IMR-90 (cell line): ENCODE measurements at regions not wholly inside any gene's neighbourhood (a gene's known extent, or its start where the extent isn't known, plus 50 kb on each side); places are given as distances from the start of the nearest gene placed in this dataset.

Source experiments
- ATAC-seq: fragments of 200-7000 bp; cut with Tn5 transposase; 2 replicates; pipeline ENCODE4 v1.9.1; 2020; ENCODE audit warnings: low read depth, mild to moderate bottlenecking, moderate library complexity
- BruUV-seq: library from RNA; stranded (reverse); fragments of 400-500 nt; replicated peaks from 2 replicates; lab custom pipeline; 2021; lab: Mats Ljungman, UMichigan
- CTCF ChIA-PET: fragments of 300-600 bp; formaldehyde crosslinking; extraction: SDS; loops from one replicate; lab custom pipeline; 2021; ENCODE audit warnings: antibody characterized with exemption; lab: Yijun Ruan, JAX
- POLR2A ChIA-PET: fragments of 300-600 bp; sonication (Branson Sonifier 250); formaldehyde crosslinking; loops from one replicate; lab custom pipeline; 2022; ENCODE audit warnings: antibody characterized with exemption; ENCODE audit not compliant: unreplicated experiment; lab: Charles Lee
- DNase-seq: peaks from one replicate; pipeline ENCODE4 v3.0.0; 2013
- H2AFZ ChIP-seq: replicated peaks from 2 replicates; pipeline ENCODE3; 2013; ENCODE audit warnings: low read length, mild to moderate bottlenecking; ENCODE audit not compliant: poor library complexity
- H2AK5ac ChIP-seq: 2 replicates; pipeline ENCODE4 v1.6.1; 2013; ENCODE audit warnings: low read depth, low read length, inconsistent platforms
- H2AK9ac ChIP-seq: replicated peaks from 2 replicates; pipeline ENCODE3; 2013; ENCODE audit warnings: mild to moderate bottlenecking, low read depth, low read length, moderate library complexity; ENCODE audit not compliant: poor library complexity
- H2BK120ac ChIP-seq: 2 replicates; pipeline ENCODE4 v1.6.1; 2013; ENCODE audit warnings: low read depth, low read length, inconsistent platforms
- H2BK15ac ChIP-seq: 3 replicates; pipeline ENCODE4 v1.6.1; 2013; ENCODE audit warnings: low read depth, low read length, inconsistent platforms
- H2BK20ac ChIP-seq: 2 replicates; pipeline ENCODE4 v1.6.1; 2013; ENCODE audit warnings: low read depth, mild to moderate bottlenecking, inconsistent platforms, low read length, moderate library complexity
- H2BK5ac ChIP-seq: 2 replicates; pipeline ENCODE4 v1.6.1; 2013; ENCODE audit warnings: mild to moderate bottlenecking, low read depth, low read length, inconsistent platforms; ENCODE audit not compliant: poor library complexity, severe bottlenecking
- H3K14ac ChIP-seq: replicated peaks from 2 replicates; pipeline ENCODE4 v1.6.1; 2013; ENCODE audit warnings: low read depth, low read length, inconsistent platforms
- H3K18ac ChIP-seq: 2 replicates; pipeline ENCODE4 v1.6.1; 2013; ENCODE audit warnings: low read depth, low read length, control low read depth
- H3K23ac ChIP-seq: 2 replicates; pipeline ENCODE4 v1.6.1; 2013; ENCODE audit warnings: low read depth, low read length, inconsistent platforms
- H3K27ac ChIP-seq: 2 replicates; pipeline ENCODE4 v1.5.1; 2013; ENCODE audit warnings: mild to moderate bottlenecking, control low read depth, low read length; ENCODE audit not compliant: insufficient read depth
- H3K27me3 ChIP-seq: 2 replicates; pipeline ENCODE4 v1.6.1; 2013; ENCODE audit warnings: low read length; ENCODE audit not compliant: control insufficient read depth, insufficient read depth
- H3K36me3 ChIP-seq: 2 replicates; pipeline ENCODE4 v1.6.1; 2013; ENCODE audit warnings: low read length, mixed read lengths; ENCODE audit not compliant: control insufficient read depth, insufficient read depth
- H3K4ac ChIP-seq: 2 replicates; pipeline ENCODE4 v1.6.1; 2013; ENCODE audit warnings: low read depth, low read length, inconsistent platforms
- H3K4me1 ChIP-seq: 2 replicates; pipeline ENCODE4 v1.6.1; 2013; ENCODE audit warnings: low read length, mixed read lengths; ENCODE audit not compliant: control insufficient read depth, insufficient read depth
- H3K4me2 ChIP-seq: 2 replicates; pipeline ENCODE4 v1.6.1; 2013; ENCODE audit warnings: low read depth, mild to moderate bottlenecking, control low read depth, low read length, moderate library complexity
- H3K4me3 ChIP-seq: 2 replicates; pipeline ENCODE4 v1.5.1; 2013; ENCODE audit warnings: low read depth, mild to moderate bottlenecking, control low read depth, low read length, moderate library complexity; ENCODE audit not compliant: insufficient read depth
- H3K56ac ChIP-seq: 2 replicates; pipeline ENCODE4 v1.6.1; 2013; ENCODE audit warnings: low read length, inconsistent platforms; ENCODE audit not compliant: insufficient read depth; ENCODE audit errors: extremely low read depth
- H3K79me1 ChIP-seq, 2 experiments: 2 replicates each; pipeline ENCODE4 v1.6.1; 2013; ENCODE audit warnings: low read length in 2 of 2, inconsistent platforms in 1 of 2, low read depth in 1 of 2
- H3K9ac ChIP-seq: 2 replicates; pipeline ENCODE4 v1.6.1; 2013; ENCODE audit warnings: low read depth, low read length, control low read depth
- H3K9me1 ChIP-seq: 2 replicates; pipeline ENCODE4 v1.6.1; 2013; ENCODE audit warnings: low read length, inconsistent platforms; ENCODE audit not compliant: insufficient read depth
- H3K9me3 ChIP-seq: 2 replicates; pipeline ENCODE4 v1.6.1; 2013; ENCODE audit warnings: low read length; ENCODE audit not compliant: control insufficient read depth, insufficient read depth
- H4K20me1 ChIP-seq: 2 replicates; pipeline ENCODE4 v1.6.1; 2013; ENCODE audit warnings: low read length, inconsistent platforms; ENCODE audit not compliant: insufficient read depth
- H4K5ac ChIP-seq: 2 replicates; pipeline ENCODE4 v1.6.1; 2013; ENCODE audit warnings: mild to moderate bottlenecking, low read depth, low read length, control low read depth
- H4K8ac ChIP-seq, 2 experiments: 2 replicates each; pipeline ENCODE4 v1.6.1; 2013; ENCODE audit warnings: low read depth in 2 of 2, low read length in 2 of 2, control low read depth in 1 of 2, inconsistent platforms in 1 of 2
- H4K91ac ChIP-seq: 2 replicates; pipeline ENCODE4 v1.6.1; 2013; ENCODE audit warnings: low read depth, low read length, inconsistent platforms; ENCODE audit not compliant: insufficient read depth
- NFE2L2 ChIP-seq: fragments of 150-350 bp; IDR thresholded peaks from 2 replicates; pipeline ENCODE4 v1.6.1; 2016; ENCODE audit warnings: low read depth, mild to moderate bottlenecking, low read length
- WGBS, 2 experiments: methylation state at CpG; one replicate each; pipeline versions ENCODE4 v1.1.5 to v1.1.7; 2013; ENCODE audit warnings: missing lambda C conversion rate in 2 of 2; ENCODE audit not compliant: insufficient read length in 1 of 2; ENCODE audit errors: extremely low coverage in 2 of 2; 5-methylcytosine and 5-hydroxymethylcytosine counted together
- dilution Hi-C: fragments of 300-500 bp; cut with HindIII; formaldehyde crosslinking; loops from one replicate; pipeline ENCODE4 v1.14.3; 2018; ENCODE audit warnings: low sequenced_read_pairs; ENCODE audit not compliant: unreplicated experiment
- in situ Hi-C: fragments of 300-500 bp; cut with MboI; formaldehyde crosslinking; loops from 3 replicates; pipeline ENCODE4 v1.14.3; 2019; ENCODE audit warnings: low sequenced_read_pairs, inconsistent platforms, mixed read lengths
- intact Hi-C: fragments of 100-400 bp; cut with micrococcal nuclease; formaldehyde crosslinking; loops from 2 replicates; pipeline ENCODE4 v1.10.0; 2022

DNA sequence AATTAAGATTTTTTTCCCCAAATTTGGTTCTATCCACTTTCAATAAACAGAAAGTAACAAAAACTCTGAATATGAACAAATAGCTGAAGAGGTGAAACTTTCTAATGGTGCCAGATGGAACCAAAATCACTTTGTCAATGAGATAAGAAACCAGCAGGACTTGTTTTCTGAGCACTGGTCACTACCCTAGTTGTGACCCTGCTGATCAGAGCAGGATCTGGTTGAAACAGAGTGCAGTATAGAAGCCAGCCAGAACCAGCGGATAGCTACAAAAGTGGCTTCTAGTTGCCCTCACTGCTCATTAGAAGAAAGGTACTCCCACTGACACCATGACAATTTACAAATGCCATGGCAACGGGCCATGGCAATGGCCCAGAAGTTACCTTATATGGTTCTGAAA lies 158.3 kb upstream of the PIEZO2 start:
- Histone ChIP-seq H2AFZ (no peak overlapping the region), H3K4me1 (no peaks in the 10 kb centered on the region), H3K4me3 (no peak overlapping the region), H2BK15ac (no peak overlapping the region), H3K9ac (no peak overlapping the region), H3K4me2 (no peak overlapping the region), H3K4ac (no peak overlapping the region), H4K20me1 (no peaks in the 10 kb centered on the region), H2BK120ac (no peak overlapping the region), H2BK5ac (no peak overlapping the region), H3K56ac (no peak overlapping the region), H3K36me3 (no peaks in the 10 kb centered on the region), H4K8ac (no peak overlapping the region), H3K14ac (no peak overlapping the region), H3K27me3 (no peaks in the 10 kb centered on the region), H2AK9ac (no peak overlapping the region), H3K18ac (no peak overlapping the region), H2AK5ac (no peak overlapping the region), H3K9me3 (no peaks in the 10 kb centered on the region; the same call in 1 of the 2 replicates), H3K79me1 (no peaks in the 10 kb centered on the region), H2BK20ac (no peak overlapping the region), H3K23ac (no peak overlapping the region), H4K5ac (no peak overlapping the region), H4K91ac (no peak overlapping the region), H3K27ac (no peak overlapping the region), H3K9me1 (no peaks in the 10 kb centered on the region)
- no peak for TF ChIP-seq NFE2L2
- in situ Hi-C loops, result no loop called here
- intact Hi-C loops, result no loop called here
- no TSS peak for BruUV-seq
- dilution Hi-C loops, result no loop called here
- ChIA-PET CTCF (interaction anchor here (0.6 to 1.3 kb wide), 3 partner anchors 212 to 986 kb away, joined by 3 to 4 read pairs (median 3); no protein-coding TSS in a partner anchor), POLR2A (no interaction called here)
- DNase-seq (no peak), ATAC-seq (no peak)
- no CpG with 5 or more reads among the region's 2 CpGs for WGBS, 2 experiments
